Prostate gland (tissue), 2 donors: ENCODE measurements at regions not wholly inside any gene's neighbourhood (a gene's known extent, or its start where the extent isn't known, plus 50 kb on each side); places are given as distances from the start of the nearest gene placed in this dataset.

Experiments used
- CTCF ChIP-seq, 4 experiments: fragments of 200-600 bp in 2 of 4; fragments of 450-650 bp in 2 of 4; sonication (generic) in 2 of 4; IDR thresholded peaks; 1 replicate in 3 of 4; 2 replicates in 1 of 4; pipeline ENCODE4 v1.5.1; 2016 to 2019; ENCODE audit warnings: antibody characterized with exemption in 4 of 4, mild to moderate bottlenecking in 2 of 4, moderate library complexity in 2 of 4
- POLR2A ChIP-seq: fragments of 450-650 bp; IDR thresholded peaks from one replicate; pipeline ENCODE4 v1.6.1; 2016; ENCODE audit warnings: antibody characterized with exemption, mild to moderate bottlenecking

DNA sequence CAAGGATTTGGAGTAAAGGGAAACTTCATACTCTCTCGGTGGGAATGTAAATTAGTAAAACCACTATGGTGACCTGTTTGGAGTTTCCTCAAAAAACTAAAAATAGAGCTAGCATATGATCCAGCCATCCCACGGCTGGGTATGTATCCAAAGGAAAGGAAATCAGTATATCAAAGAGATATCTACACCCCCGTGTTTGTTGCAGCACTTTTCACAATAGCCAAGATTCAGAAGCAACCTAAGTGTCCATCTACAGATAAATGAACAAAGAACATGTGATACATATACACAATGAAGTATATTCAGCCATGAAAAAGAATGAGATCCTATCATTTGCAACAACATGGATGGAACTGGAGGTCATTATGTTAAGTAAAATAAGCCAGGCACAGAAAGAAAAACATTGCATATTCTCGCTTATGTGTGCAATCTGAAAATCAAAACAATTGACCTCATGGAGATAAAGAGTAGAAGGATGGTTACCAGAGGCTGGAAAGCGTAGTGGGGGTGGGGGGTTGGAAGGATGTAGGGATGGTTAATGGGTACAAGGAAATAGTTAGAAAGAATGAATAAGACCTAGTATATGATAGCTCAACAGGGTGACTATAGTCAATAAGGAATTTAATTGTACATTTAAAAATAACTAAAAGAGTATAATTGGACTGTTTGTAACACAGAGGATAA, 468.0 kb downstream of the BCAT1 start:
- no peak for TF ChIP-seq CTCF (IDR thresholded peaks at IDR 0.05)
- TF ChIP-seq POLR2A, result no peak
